HepG2 (cell line): ENCODE measurements at regions not wholly inside any gene's neighbourhood (a gene's known extent, or its start where the extent isn't known, plus 50 kb on each side); places are given as distances from the start of the nearest gene placed in this dataset.

Source experiments
- ATAC-seq: fragments of 200-7000 bp; cut with Tn5 transposase; 3 replicates; pipeline ENCODE4 v1.9.1; 2020; ENCODE audit warnings: mild to moderate bottlenecking, moderate library complexity
- BruUV-seq: library from RNA; stranded (reverse); fragments of 400-500 nt; replicated peaks from 2 replicates; lab custom pipeline; 2021; lab: Mats Ljungman, UMichigan
- CTCF ChIA-PET: fragments of 300-600 bp; formaldehyde crosslinking; extraction: SDS; loops from one replicate; lab custom pipeline; 2021; ENCODE audit warnings: low total read pairs, inconsistent platforms, low intra/inter-chr PET ratio; lab: Yijun Ruan, JAX
- POLR2A ChIA-PET: fragments of 350-600 bp; sonication (Branson Sonifier 250); formaldehyde crosslinking; loops from one replicate; lab custom pipeline; 2020; ENCODE audit warnings: antibody characterized with exemption, inconsistent platforms; lab: Yijun Ruan, JAX
- DNase-seq: peaks from one replicate; pipeline ENCODE4 v3.0.0-alpha.2; 2015; ENCODE audit warnings: low spot score
- FAIRE-seq: peaks from 3 replicates; lab custom pipeline; 2011; peaks lifted over from hg19 to GRCh38; lab: Jason Lieb, UNC
- H2AFZ ChIP-seq: one replicate; pipeline ENCODE4 v1.6.1; 2011; ENCODE audit warnings: low read length, inconsistent platforms
- H3K27ac ChIP-seq: fragments of 300-600 bp; 3 replicates; pipeline ENCODE4 v1.8.0; 2011; ENCODE audit warnings: mixed run types, mild to moderate bottlenecking, mixed read lengths, low read length, inconsistent platforms; ENCODE audit not compliant: insufficient read depth; ENCODE audit errors: extremely low read length
- H3K27me3 ChIP-seq, 2 experiments: fragments of 200-600 bp in 1 of 2; 2 replicates in 1 of 2; 3 replicates in 1 of 2; pipeline versions ENCODE4 v1.6.0 to v1.8.0; 2011; ENCODE audit warnings: low read length in 2 of 2, mild to moderate bottlenecking in 2 of 2, moderate library complexity in 2 of 2, inconsistent platforms in 1 of 2; ENCODE audit not compliant: insufficient read depth in 2 of 2, control insufficient read depth in 1 of 2
- H3K36me3 ChIP-seq, 2 experiments: fragments of 200-600 bp in 1 of 2; replicated peaks in 1 of 2; 2 replicates in 1 of 2; 3 replicates in 1 of 2; pipeline versions ENCODE4 v1.5.1 to v1.8.0; 2011; ENCODE audit warnings: low read length in 2 of 2, inconsistent platforms in 1 of 2; ENCODE audit not compliant: insufficient read depth in 2 of 2, control insufficient read depth in 1 of 2
- H3K4me1 ChIP-seq: 2 replicates; pipeline ENCODE4 v1.5.1; 2012; ENCODE audit warnings: low read length, inconsistent platforms; ENCODE audit not compliant: insufficient read depth
- H3K4me2 ChIP-seq: 2 replicates; pipeline ENCODE4 v1.6.0; 2011; ENCODE audit warnings: low read depth, low read length, inconsistent platforms
- H3K4me3 ChIP-seq, 3 experiments: fragments of 200-600 bp in 1 of 3; sonication (generic), shearing (Covaris generic) in 1 of 3; replicated peaks in 1 of 3; 2 replicates each; pipeline ENCODE4 v1.5.1; 2011 to 2016; ENCODE audit warnings: low read length in 3 of 3, inconsistent platforms in 2 of 3, low read depth in 2 of 3, mild to moderate bottlenecking in 2 of 3, control low read depth in 1 of 3, mixed read lengths in 1 of 3; ENCODE audit not compliant: insufficient read depth in 1 of 3
- H3K79me2 ChIP-seq: one replicate; pipeline ENCODE4 v1.6.1; 2011; ENCODE audit warnings: low read length, inconsistent platforms; ENCODE audit not compliant: insufficient read depth
- H3K9ac ChIP-seq: 2 replicates; pipeline ENCODE4 v1.6.0; 2011; ENCODE audit warnings: mild to moderate bottlenecking, low read depth, low read length, inconsistent platforms; ENCODE audit not compliant: insufficient read depth
- H3K9me3 ChIP-seq: 2 replicates; pipeline ENCODE4 v1.5.1; 2012; ENCODE audit warnings: mild to moderate bottlenecking, low read length
- H4K20me1 ChIP-seq: 2 replicates; pipeline ENCODE4 v1.6.0; 2011; ENCODE audit warnings: inconsistent platforms, mild to moderate bottlenecking, low read length, moderate library complexity; ENCODE audit not compliant: insufficient read depth
- ARNTL ChIP-seq: sonication (generic); formaldehyde crosslinking; IDR thresholded peaks from 2 replicates; pipeline ENCODE4 v1.4.0; 2020; ENCODE audit warnings: mild to moderate bottlenecking, missing genetic modification reagents
- ATF5 ChIP-seq: sonication (generic); formaldehyde crosslinking; IDR thresholded peaks from 2 replicates; pipeline ENCODE4 v1.4.0; 2020; ENCODE audit warnings: mild to moderate bottlenecking, low read depth, missing genetic modification reagents
- ISX ChIP-seq: sonication (generic); formaldehyde crosslinking; conservative IDR thresholded peaks from 2 replicates; pipeline ENCODE4 v1.5.0; 2020; ENCODE audit warnings: missing genetic modification reagents
- PCBP2 ChIP-seq: fragments of 200-400 bp; formaldehyde crosslinking; optimal IDR thresholded peaks from 2 replicates; pipeline ENCODE3; 2018; ENCODE audit warnings: low read length, low read depth; ENCODE audit not compliant: poor library complexity, severe bottlenecking
- PRPF4 ChIP-seq: fragments of 200-400 bp; formaldehyde crosslinking; IDR thresholded peaks from 2 replicates; pipeline ENCODE4 v1.6.1; 2016; ENCODE audit warnings: low read length, low read depth; ENCODE audit not compliant: poor library complexity, severe bottlenecking
- SP140L ChIP-seq: sonication (generic); formaldehyde crosslinking; IDR thresholded peaks from 2 replicates; pipeline ENCODE4 v1.4.0; 2020; ENCODE audit warnings: missing genetic modification reagents, borderline replicate concordance
- ZNF30 ChIP-seq: sonication (generic); formaldehyde crosslinking; IDR thresholded peaks from 2 replicates; pipeline ENCODE4 v1.5.0; 2020; ENCODE audit warnings: mild to moderate bottlenecking, missing genetic modification reagents
- ZNF616 ChIP-seq: sonication (generic); formaldehyde crosslinking; IDR thresholded peaks from 2 replicates; pipeline ENCODE4 v1.5.0; 2020; ENCODE audit warnings: low read depth, mild to moderate bottlenecking, missing genetic modification reagents
- ZNF691 ChIP-seq: sonication (generic); formaldehyde crosslinking; IDR thresholded peaks from 2 replicates; pipeline ENCODE4 v1.4.0; 2020; ENCODE audit warnings: missing genetic modification reagents, low read depth, mild to moderate bottlenecking, borderline replicate concordance
- ZNF83 ChIP-seq: sonication (generic); formaldehyde crosslinking; IDR thresholded peaks from 2 replicates; pipeline ENCODE4 v1.4.0; 2020; ENCODE audit warnings: missing genetic modification reagents, mild to moderate bottlenecking, borderline replicate concordance
- ZSCAN12 ChIP-seq: sonication (generic); formaldehyde crosslinking; IDR thresholded peaks from 2 replicates; pipeline ENCODE4 v1.9.0; 2021; ENCODE audit warnings: mild to moderate bottlenecking, missing genetic modification reagents
- in situ Hi-C: cut with HindIII; loops from 2 replicates; pipeline ENCODE4 v1.10.0; 2017; ENCODE audit warnings: low pct_unique_long_range_greater_than_20kb; ENCODE audit not compliant: extremely low pct_ligation_motif_present
- intact Hi-C: fragments of 100-400 bp; cut with micrococcal nuclease; formaldehyde crosslinking; loops from one replicate; pipeline ENCODE4 v1.10.0; 2022; ENCODE audit not compliant: unreplicated experiment

- TF ChIP-seq ISX (CRISPR knock-in tag), result no peak
- TF ChIP-seq ZNF30 (CRISPR knock-in tag), result no peak
- TF ChIP-seq SP140L (CRISPR knock-in tag), result no peak
- TF ChIP-seq ZSCAN12, result no peak
- no peak for TF ChIP-seq ZNF691 (CRISPR knock-in tag)
- TF ChIP-seq ATF5 (CRISPR knock-in tag), result no peak
- no peak for TF ChIP-seq PRPF4
- TF ChIP-seq ARNTL (CRISPR knock-in tag), result no peak
- no peak for TF ChIP-seq PCBP2
- TF ChIP-seq ZNF616 (CRISPR knock-in tag), result no peak
- no peak for TF ChIP-seq ZNF83 (CRISPR knock-in tag)
- TF ChIP-seq, all 625 proteins: peak for 0
- Histone ChIP-seq H3K4me1 (no peaks in the 10 kb centered on the region), H3K4me2 (no peak overlapping the region), H3K27ac (no peak overlapping the region), H4K20me1 (no peaks in the 10 kb centered on the region), H3K4me3 (no peak overlapping the region), H3K36me3 (no peaks in the 10 kb centered on the region), H3K79me2 (no peaks in the 10 kb centered on the region), H3K9ac (no peak overlapping the region), H3K27me3 (no peaks in the 10 kb centered on the region), H2AFZ (no peak overlapping the region), H3K9me3 (peaks cover 68% of the 10 kb centered on the region)
- BruUV-seq, result no TSS peak
- no peak for DNase-seq
- ChIA-PET POLR2A (no interaction called here), CTCF (no interaction called here)
- FAIRE-seq, result no peak
- ATAC-seq, result no peak
- intact Hi-C loops (no loop called here), in situ Hi-C loops (no loop called here)
Measured at GRCh38 chr1:82153752-82154151, 353.0 kb downstream of the ADGRL2 start.
